ENCODE measurements at regions not wholly inside any gene's neighbourhood (a gene's known extent, or its start where the extent isn't known, plus 50 kb on each side); places are given as distances from the start of the nearest gene placed in this dataset.

- no peaks in the 10 kb centered on the region for H4K20me1 ChIP-seq (replicated peaks in 1 of 2; ENCODE audit: control insufficient read depth in 1 of 2, insufficient read depth in 2 of 2, low read length in 2 of 2)
- ChIA-PET POLR2A (ENCODE audit: partially characterized antibody) (no interaction called here), CTCF (ENCODE audit: partially characterized antibody) (no interaction called here)
- DNase-seq (ENCODE audit: low read depth in 1 of 2, low spot score in 2 of 2), result no peak
- no peak overlapping the region for H3K4ac ChIP-seq (replicated peaks; ENCODE audit: insufficient read length, low read depth, low read length)
- H3K4me3 ChIP-seq (ENCODE audit: extremely low read depth in 1 of 4, insufficient read depth in 2 of 4, low read depth in 3 of 4, low read length in 4 of 4), result no peak overlapping the region
- H2BK20ac ChIP-seq (ENCODE audit: low read length), result no peak overlapping the region
- no peak overlapping the region for H2BK5ac ChIP-seq (ENCODE audit: low read depth, low read length)
- no peak overlapping the region for H4K5ac ChIP-seq (ENCODE audit: insufficient read length, low read depth, low read length)
- H3K4me2 ChIP-seq (ENCODE audit: insufficient read depth in 1 of 2, low read depth in 2 of 2, low read length in 2 of 2), result no peak overlapping the region
- FAIRE-seq, result no peak
- H3K79me2 ChIP-seq (ENCODE audit: control insufficient read depth in 1 of 2, insufficient read depth in 2 of 2, low read length in 2 of 2), result no peaks in the 10 kb centered on the region
- H3K4me1 ChIP-seq (replicated peaks in 1 of 4; ENCODE audit: control insufficient read depth in 3 of 4, insufficient read depth in 4 of 4, low read length in 3 of 4), result no peaks in the 10 kb centered on the region
- no peak overlapping the region for H4K91ac ChIP-seq (replicated peaks; ENCODE audit: insufficient read length, low read length)
- H3K9ac ChIP-seq (replicated peaks in 1 of 4; ENCODE audit: extremely low read depth in 1 of 4, low read depth in 3 of 4, low read length in 3 of 4), result no peak overlapping the region
- no peaks in the 10 kb centered on the region for H3K36me3 ChIP-seq (ENCODE audit: control insufficient read depth in 2 of 4, insufficient read depth in 4 of 4, low read length in 3 of 4)
- no peak overlapping the region for H3K18ac ChIP-seq (ENCODE audit: extremely low read depth, low read length)
- no peaks in the 10 kb centered on the region for H3K27me3 ChIP-seq (replicated peaks in 1 of 4; ENCODE audit: control insufficient read depth in 3 of 4, extremely low read depth in 1 of 4, insufficient read depth in 3 of 4, low read length in 3 of 4)
- H3K14ac ChIP-seq (ENCODE audit: insufficient read length), result no peak overlapping the region
- H2BK12ac ChIP-seq (ENCODE audit: low read depth, low read length), result no peak overlapping the region
- no peaks in the 10 kb centered on the region for H3K9me3 ChIP-seq (ENCODE audit: insufficient read depth in 2 of 2, low read depth in 1 of 2, low read length in 1 of 2)
- H3K23me2 ChIP-seq (ENCODE audit: low read depth, low read length), result no peaks in the 10 kb centered on the region
- no peak overlapping the region for H2BK15ac ChIP-seq (ENCODE audit: low read length)
- H3K23ac ChIP-seq (ENCODE audit: insufficient read length), result no peak overlapping the region
- no peak overlapping the region for H3K56ac ChIP-seq (replicated peaks; ENCODE audit: insufficient read length, low read depth, low read length)
- WGBS, 2 experiments (ENCODE audit: extremely low coverage in 1 of 2, insufficient coverage in 1 of 2, insufficient read length in 1 of 2, insufficient replicate concordance in 2 of 2, low coverage in 1 of 2, low lambda C conversion rate in 2 of 2, missing lambda C conversion rate in 1 of 2), result 92 to 100% methylated on average over 1 to 5 of the region's 5 CpGs
- H3K27ac ChIP-seq (ENCODE audit: low read depth, low read length), result no peak overlapping the region
- H2AFZ ChIP-seq (ENCODE audit: low read length), result no peak overlapping the region
- H2AK5ac ChIP-seq (ENCODE audit: low read depth, low read length), result no peak overlapping the region
- H3K79me1 ChIP-seq (ENCODE audit: low read depth, low read length), result no peaks in the 10 kb centered on the region
- no peak overlapping the region for H4K8ac ChIP-seq (ENCODE audit: extremely low read depth, insufficient read depth, low read length)
- no peak overlapping the region for H2BK120ac ChIP-seq (replicated peaks; ENCODE audit: low read depth, low read length)
- no peak for TF ChIP-seq EP300 (IDR thresholded peaks at IDR 0.05; ENCODE audit: borderline replicate concordance in 1 of 2, low read depth in 2 of 2, low read length in 2 of 2)
- no peak for TF ChIP-seq POU5F1 (IDR thresholded peaks at IDR 0.05; ENCODE audit: low read depth, low read length)
- no peak for TF ChIP-seq SP4 (IDR thresholded peaks at IDR 0.05; ENCODE audit: low read length)
- TF ChIP-seq POLR2AphosphoS5 (IDR thresholded peaks at IDR 0.05; ENCODE audit: low read depth, low read length), result no peak
- TF ChIP-seq TCF12 (IDR thresholded peaks at IDR 0.05; ENCODE audit: low read depth, low read length), result no peak
- no peak for TF ChIP-seq CREB1 (IDR thresholded peaks at IDR 0.05)
- TF ChIP-seq HDAC2 (IDR thresholded peaks at IDR 0.05; ENCODE audit: borderline replicate concordance in 1 of 2, low read depth in 2 of 2, low read length in 2 of 2), result no peak
- no peak for TF ChIP-seq TEAD4 (IDR thresholded peaks at IDR 0.05; ENCODE audit: low read depth, low read length)
- TF ChIP-seq BACH1 (IDR thresholded peaks at IDR 0.05; ENCODE audit: low read length), result no peak
- no peak for TF ChIP-seq GABPA (IDR thresholded peaks at IDR 0.05; ENCODE audit: borderline replicate concordance, insufficient read depth, low read length)
- no peak for TF ChIP-seq SUZ12 (IDR thresholded peaks at IDR 0.05; ENCODE audit: low read length)
Observed at GRCh38 chr12:104890476-104891096, 67.5 kb downstream of the SLC41A2 start.

Data from H1 (cell line).